ENCODE measurements at regions not wholly inside any gene's neighbourhood (a gene's known extent, or its start where the extent isn't known, plus 50 kb on each side); places are given as distances from the start of the nearest gene placed in this dataset.
"Not testable (repeated sequence)": the region's sequence is repeated elsewhere in the genome, so short reads cannot be mapped to it uniquely, and the experiment has no call there.

DNA sequence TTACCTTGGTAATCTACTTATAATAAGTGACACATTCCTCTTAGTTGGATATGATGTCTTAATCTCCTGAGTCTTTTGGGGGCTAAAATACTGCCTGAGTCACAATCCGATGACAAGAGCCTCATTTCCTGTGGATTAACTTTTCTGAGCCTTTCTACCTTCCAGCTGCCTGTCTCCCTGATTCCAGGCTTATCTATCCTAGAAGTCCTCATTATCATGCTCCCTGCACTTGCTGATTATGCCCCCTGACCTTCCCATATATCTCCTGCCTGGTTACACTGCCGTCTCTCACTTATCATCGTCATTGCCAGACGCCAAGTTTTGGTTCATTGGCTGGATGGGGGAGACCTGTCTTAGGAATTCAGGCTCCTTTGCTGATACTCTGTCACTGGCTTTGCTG lies 727.4 kb upstream of the CA10 start:
- BruUV-seq (replicated peaks) = no TSS peak
- ChIA-PET POLR2A (no interaction called here), CTCF (no interaction called here)
- Histone ChIP-seq H3K4me3 (ENCODE audit: low read depth in 2 of 2, low read length in 2 of 2) (no peak overlapping the region), H3K9me3 (ENCODE audit: control insufficient read depth, insufficient read depth, low read depth, low read length) (0 out of 2 replicates have a peak, but pooled peaks cover 4% of the 10 kb centered on the region), H3K27me3 (ENCODE audit: control insufficient read depth, insufficient read depth, low read length) (no peaks in the 10 kb centered on the region), H3K27ac (ENCODE audit: low read length) (no peak overlapping the region), H3K36me3 (ENCODE audit: control insufficient read depth, insufficient read depth, low read length) (no peaks in the 10 kb centered on the region), H3K4me1 (ENCODE audit: control insufficient read depth, insufficient read depth, low read length) (no peaks in the 10 kb centered on the region)
- DNase-seq (ENCODE audit: low read depth, low spot score) (no peak), ATAC-seq (no peak)
- in situ Hi-C loops (cut with HindIII; ENCODE audit: low pct_unique_long_range_greater_than_20kb, low sequenced_read_pairs) (no loop called here), intact Hi-C loops (cut with micrococcal nuclease; ENCODE audit: unreplicated experiment) (no loop called here)
- no peak for TF ChIP-seq TCF7L2 (IDR thresholded peaks at IDR 0.05; ENCODE audit: low read depth, low read length)
- TF ChIP-seq, protein P1, sequence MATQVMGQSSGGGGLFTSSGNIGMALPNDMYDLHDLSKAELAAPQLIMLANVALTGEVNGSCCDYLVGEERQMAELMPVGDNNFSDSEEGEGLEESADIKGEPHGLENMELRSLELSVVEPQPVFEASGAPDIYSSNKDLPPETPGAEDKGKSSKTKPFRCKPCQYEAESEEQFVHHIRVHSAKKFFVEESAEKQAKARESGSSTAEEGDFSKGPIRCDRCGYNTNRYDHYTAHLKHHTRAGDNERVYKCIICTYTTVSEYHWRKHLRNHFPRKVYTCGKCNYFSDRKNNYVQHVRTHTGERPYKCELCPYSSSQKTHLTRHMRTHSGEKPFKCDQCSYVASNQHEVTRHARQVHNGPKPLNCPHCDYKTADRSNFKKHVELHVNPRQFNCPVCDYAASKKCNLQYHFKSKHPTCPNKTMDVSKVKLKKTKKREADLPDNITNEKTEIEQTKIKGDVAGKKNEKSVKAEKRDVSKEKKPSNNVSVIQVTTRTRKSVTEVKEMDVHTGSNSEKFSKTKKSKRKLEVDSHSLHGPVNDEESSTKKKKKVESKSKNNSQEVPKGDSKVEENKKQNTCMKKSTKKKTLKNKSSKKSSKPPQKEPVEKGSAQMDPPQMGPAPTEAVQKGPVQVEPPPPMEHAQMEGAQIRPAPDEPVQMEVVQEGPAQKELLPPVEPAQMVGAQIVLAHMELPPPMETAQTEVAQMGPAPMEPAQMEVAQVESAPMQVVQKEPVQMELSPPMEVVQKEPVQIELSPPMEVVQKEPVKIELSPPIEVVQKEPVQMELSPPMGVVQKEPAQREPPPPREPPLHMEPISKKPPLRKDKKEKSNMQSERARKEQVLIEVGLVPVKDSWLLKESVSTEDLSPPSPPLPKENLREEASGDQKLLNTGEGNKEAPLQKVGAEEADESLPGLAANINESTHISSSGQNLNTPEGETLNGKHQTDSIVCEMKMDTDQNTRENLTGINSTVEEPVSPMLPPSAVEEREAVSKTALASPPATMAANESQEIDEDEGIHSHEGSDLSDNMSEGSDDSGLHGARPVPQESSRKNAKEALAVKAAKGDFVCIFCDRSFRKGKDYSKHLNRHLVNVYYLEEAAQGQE (IDR thresholded peaks at IDR 0.05; ENCODE audit: insufficient read depth in 1 of 2, low read depth in 2 of 2, low read length in 1 of 2) = no peak
- TF ChIP-seq SIN3A (IDR thresholded peaks at IDR 0.05; ENCODE audit: borderline replicate concordance, insufficient read depth, low read depth, low read length) = no peak
- TF ChIP-seq, protein P2, sequence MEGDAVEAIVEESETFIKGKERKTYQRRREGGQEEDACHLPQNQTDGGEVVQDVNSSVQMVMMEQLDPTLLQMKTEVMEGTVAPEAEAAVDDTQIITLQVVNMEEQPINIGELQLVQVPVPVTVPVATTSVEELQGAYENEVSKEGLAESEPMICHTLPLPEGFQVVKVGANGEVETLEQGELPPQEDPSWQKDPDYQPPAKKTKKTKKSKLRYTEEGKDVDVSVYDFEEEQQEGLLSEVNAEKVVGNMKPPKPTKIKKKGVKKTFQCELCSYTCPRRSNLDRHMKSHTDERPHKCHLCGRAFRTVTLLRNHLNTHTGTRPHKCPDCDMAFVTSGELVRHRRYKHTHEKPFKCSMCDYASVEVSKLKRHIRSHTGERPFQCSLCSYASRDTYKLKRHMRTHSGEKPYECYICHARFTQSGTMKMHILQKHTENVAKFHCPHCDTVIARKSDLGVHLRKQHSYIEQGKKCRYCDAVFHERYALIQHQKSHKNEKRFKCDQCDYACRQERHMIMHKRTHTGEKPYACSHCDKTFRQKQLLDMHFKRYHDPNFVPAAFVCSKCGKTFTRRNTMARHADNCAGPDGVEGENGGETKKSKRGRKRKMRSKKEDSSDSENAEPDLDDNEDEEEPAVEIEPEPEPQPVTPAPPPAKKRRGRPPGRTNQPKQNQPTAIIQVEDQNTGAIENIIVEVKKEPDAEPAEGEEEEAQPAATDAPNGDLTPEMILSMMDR (IDR thresholded peaks at IDR 0.05) = no peak
- no peak for TF ChIP-seq POLR2AphosphoS5 (IDR thresholded peaks at IDR 0.05; ENCODE audit: low read depth, low read length)

DNA sequence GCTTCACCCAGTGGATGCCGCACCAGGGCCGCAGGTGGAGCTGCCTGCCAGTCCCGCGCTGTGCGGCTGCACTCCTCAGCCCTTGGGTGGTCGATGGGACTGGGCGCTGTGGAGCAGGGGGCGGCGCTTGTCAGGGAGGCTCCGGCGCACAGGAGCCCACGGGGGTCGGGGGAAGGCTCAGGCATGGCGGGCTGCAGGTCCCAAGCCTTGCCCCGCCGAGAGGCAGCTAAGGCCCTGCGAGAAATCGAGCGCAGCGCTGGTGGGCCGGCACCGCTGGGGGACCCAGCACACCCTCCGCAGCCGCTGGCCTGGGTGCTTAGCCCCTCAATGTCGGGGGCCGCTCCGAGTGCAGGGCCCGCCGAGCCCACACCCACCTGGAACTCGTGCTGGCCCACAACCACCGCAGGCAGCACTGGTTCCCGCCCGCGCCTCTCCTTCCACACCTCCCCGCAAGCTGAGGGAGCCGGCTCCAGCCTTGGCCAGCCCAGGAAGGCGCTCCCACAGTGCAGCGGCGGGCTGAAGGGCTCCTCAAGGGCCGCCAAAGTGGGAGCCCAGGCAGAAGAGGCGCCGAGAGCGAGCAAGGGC lies 725.5 kb upstream of the CA10 start:
- CTCF ChIA-PET; DNase-seq (ENCODE audit: low read depth, low spot score); POLR2A ChIA-PET; in situ Hi-C loops (cut with HindIII; ENCODE audit: low pct_unique_long_range_greater_than_20kb, low sequenced_read_pairs); BruUV-seq (replicated peaks); ATAC-seq; H3K27me3 ChIP-seq (ENCODE audit: control insufficient read depth, insufficient read depth, low read length); H3K27ac ChIP-seq (ENCODE audit: low read length); H3K4me1 ChIP-seq (ENCODE audit: control insufficient read depth, insufficient read depth, low read length); H3K36me3 ChIP-seq (ENCODE audit: control insufficient read depth, insufficient read depth, low read length); H3K4me3 ChIP-seq (ENCODE audit: low read depth in 2 of 2, low read length in 2 of 2); intact Hi-C loops (cut with micrococcal nuclease; ENCODE audit: unreplicated experiment); H3K9me3 ChIP-seq (ENCODE audit: control insufficient read depth, insufficient read depth, low read depth, low read length): not testable (repeated sequence)

DNA sequence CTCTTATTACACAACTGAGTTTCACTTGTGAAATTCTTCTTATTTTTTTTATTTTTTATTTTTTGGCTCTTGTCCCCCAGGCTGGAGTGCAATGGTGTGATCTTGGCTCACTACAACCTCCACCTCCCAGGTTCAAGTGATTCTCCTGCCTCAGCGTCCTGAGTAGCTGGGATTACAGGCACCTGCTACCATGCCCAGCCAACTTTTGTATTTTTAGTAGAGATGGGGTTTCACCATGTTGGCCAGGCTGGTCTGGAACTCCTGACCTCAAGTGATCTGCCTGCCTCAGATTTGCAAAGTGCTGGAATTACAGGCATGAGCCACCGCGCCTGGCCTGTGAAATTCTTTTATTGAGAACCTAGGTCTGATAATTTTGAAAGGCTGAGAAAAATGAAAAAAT lies 688.3 kb upstream of the CA10 start:
- ATAC-seq; intact Hi-C loops (cut with micrococcal nuclease; ENCODE audit: unreplicated experiment); H3K4me1 ChIP-seq (ENCODE audit: control insufficient read depth, insufficient read depth, low read length); BruUV-seq (replicated peaks); in situ Hi-C loops (cut with HindIII; ENCODE audit: low pct_unique_long_range_greater_than_20kb, low sequenced_read_pairs); DNase-seq (ENCODE audit: low read depth, low spot score); H3K36me3 ChIP-seq (ENCODE audit: control insufficient read depth, insufficient read depth, low read length); CTCF ChIA-PET; H3K9me3 ChIP-seq (ENCODE audit: control insufficient read depth, insufficient read depth, low read depth, low read length); H3K27me3 ChIP-seq (ENCODE audit: control insufficient read depth, insufficient read depth, low read length); H3K27ac ChIP-seq (ENCODE audit: low read length); H3K4me3 ChIP-seq (ENCODE audit: low read depth in 2 of 2, low read length in 2 of 2); POLR2A ChIA-PET: not testable (repeated sequence)

Measured in Panc1 (cell line).